HG02943 (cell line): ENCODE measurements at regions not wholly inside any gene's neighbourhood (a gene's known extent, or its start where the extent isn't known, plus 50 kb on each side); places are given as distances from the start of the nearest gene placed in this dataset.
A peak's percentile ranks its signal among the peaks of the same experiment; 100 is the strongest.

Experiments used
- ATAC-seq: cut with Tn5 transposase; IDR thresholded peaks from one replicate; pipeline ENCODE4 v1.9.1; 2021; ENCODE audit warnings: mild to moderate bottlenecking, low read depth, moderate library complexity; ENCODE audit not compliant: unreplicated experiment

- no peak for ATAC-seq
Observed at GRCh38 chr4:122555216-122555615, 65.7 kb downstream of the IL21 start.

DNA sequence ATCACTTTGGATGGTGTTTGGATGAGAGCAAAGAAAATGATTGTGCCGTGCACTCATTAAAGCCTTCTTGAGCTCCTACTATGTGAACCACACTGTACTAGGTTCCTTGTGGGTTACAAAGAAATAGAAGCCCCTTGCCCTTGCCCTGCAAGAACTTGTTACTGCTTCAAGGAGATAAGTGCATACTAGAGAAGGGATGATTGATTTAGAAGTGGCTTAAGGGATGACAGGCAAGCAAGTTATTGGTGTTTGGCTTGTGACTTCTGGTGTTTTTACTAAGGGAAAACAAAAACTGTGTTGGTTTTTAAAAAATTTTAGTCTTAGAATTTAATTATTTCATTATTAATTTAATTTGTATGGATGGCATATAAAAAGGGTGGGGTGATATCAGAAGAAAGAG is 67.4 kb downstream of the IL21 start:
- ATAC-seq: no peak

GRCh38 chr4:122552898-122553297 is 68.0 kb downstream of the IL21 start:
- ATAC-seq: no peak

DNA sequence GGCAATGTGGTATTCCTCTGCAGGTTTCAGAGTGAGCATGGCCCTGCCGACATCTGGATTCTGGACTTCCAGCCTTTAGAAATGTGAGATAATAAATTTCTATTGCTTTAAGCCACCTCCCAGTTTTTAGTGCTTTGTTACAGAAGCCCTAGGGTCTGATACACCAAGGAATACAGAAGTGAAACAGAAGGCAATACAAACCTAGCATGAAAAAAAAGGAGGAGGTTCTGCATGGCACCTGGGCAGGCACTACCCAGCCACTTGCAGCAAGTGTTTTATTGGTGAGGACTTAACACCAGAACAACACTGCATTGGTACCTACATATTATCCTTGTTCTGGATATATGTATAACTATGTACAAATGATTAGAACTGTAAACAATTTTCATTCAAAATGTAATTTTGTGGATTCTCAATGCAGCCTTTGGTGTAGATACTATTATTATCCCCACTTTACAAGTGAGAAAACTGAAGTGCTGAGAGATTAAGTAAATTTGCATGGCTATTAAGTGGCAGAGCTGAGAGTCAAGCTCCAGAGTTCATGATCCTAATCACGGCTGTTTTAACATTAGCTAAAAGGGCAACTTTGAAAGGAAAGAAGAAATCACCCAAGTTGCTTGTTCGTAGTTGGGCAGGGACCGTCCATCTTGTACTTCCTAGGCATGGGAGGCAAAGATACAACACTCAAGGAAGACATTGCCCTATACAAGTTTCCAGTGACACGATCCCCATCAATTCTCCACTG is 71.8 kb downstream of the IL21 start:
- no peak for ATAC-seq

DNA sequence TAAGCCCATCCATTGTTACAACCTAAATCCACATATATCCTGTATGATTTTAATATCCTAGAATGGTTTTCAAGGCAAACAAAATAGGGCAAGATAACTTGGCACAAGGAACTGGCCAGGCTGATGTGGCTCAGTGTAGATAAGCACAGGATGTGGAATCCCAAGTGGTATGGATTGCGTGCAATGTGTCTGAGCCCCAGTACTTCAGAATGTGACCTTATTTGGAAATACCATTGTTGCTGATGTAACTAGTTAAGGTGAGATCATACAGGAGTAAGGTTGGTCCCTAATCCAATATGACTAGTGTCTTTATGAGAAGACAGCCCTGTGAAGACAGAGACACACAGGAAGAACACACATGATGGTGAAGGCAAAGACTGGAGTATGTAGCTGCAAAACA is 72.4 kb downstream of the IL21 start:
- no peak for ATAC-seq

GRCh38 chr4:122542411-122543236 is 78.2 kb downstream of the IL21 start:
- ATAC-seq: peak; percentile 68

DNA sequence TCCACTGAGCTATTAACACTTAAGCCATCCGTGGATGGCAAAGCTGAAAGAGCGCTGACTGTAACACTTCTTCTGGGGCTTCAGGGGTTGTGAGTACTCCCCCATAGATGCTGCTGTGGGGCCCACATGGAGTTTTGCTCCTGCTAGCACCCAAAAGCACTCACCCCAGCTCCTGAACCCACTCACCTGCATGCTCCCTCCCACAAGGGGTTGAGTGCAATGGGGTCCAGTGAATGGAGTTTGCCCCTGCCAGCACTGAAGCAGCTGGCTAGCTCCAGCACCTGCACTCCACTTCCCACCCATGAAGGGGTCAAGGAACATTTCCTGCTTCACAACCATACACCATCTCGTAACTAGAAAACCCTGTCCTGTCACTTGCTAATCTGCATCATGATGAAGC is 78.9 kb downstream of the IL21 start:
- peak; percentile 27 for ATAC-seq

DNA sequence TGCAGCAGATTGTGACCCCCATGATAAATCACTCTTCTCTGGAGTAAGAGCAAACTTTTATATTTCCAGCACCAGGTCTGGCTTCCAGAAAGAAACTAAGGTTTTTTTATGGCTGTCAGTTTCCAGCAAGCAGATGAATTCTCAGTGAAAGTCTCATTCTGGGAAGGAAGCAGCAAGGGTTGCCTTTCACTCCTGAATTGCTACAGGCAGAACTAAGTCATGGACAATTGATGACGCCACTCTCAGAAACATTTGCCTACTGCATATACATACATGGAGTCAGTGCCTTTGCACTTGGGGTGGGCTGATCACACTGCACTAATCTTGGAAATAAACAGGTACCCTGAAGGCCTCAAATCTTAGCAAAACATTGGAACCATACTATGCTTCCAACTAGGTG is 80.0 kb downstream of the IL21 start:
- ATAC-seq: no peak

- no peak for ATAC-seq
Observed at GRCh38 chr4:122539861-122540465, 80.9 kb downstream of the IL21 start.

- ATAC-seq: no peak
Observed at GRCh38 chr4:122537388-122538135, 81.0 kb upstream of the IL2 start.

GRCh38 chr4:122536001-122536400 is 79.5 kb upstream of the IL2 start:
- ATAC-seq: no peak

DNA sequence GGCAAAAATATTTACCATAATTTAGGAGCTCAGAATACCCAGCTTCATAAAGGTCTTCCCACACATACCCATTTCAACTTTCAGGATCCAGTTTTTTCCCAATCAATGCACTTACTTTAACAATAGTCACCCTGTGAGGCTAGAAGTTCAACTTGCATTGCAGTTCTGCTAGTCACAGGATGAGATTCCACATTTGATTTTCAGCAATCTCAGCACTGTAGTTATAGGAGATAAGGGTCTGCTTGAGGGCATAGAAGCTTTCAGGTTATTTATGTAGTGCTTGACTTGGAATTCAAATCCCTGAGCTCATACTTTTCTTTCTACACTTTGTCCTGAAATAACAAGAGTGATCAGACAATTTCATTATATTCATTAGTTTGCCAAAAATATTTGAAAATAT is 78.3 kb upstream of the IL2 start:
- no peak for ATAC-seq

DNA sequence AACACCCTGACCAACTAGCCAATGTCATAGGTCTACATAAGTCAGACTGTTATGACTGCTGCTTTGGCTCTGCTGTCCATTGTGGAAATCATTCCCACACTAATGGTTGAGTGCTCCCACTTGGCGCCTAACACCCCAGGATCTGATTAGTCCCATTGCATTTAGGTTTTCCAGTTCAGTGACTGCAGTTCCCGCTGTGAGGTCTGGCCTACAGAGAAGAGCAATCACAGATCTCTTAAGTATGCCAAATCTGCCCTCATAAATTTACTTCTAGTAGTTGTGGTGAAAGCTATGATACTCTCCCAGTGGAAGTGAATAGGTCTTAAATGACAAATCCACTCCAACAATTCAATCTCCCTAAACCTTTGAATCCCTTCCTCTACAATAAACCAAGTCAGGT is 77.3 kb upstream of the IL2 start:
- ATAC-seq: no peak

DNA sequence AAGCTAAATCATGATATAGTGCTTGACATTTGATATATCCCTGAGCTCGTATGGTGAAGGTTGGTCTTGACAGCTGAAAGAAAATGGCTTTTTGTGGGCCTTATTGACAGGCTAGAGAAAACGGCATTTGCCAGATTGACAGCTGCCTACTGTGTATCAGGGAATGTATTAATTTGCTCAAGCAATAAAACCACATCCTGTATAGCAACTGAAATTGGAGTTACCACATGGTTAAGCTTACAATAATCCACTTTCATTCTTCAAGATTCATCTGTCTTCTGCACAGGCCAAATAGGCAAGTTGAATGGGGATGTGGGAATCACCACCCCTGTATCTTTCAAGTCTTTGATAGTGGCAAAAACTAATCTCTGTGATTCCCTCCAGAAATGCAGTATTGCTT is 76.2 kb upstream of the IL2 start:
- no peak for ATAC-seq

DNA sequence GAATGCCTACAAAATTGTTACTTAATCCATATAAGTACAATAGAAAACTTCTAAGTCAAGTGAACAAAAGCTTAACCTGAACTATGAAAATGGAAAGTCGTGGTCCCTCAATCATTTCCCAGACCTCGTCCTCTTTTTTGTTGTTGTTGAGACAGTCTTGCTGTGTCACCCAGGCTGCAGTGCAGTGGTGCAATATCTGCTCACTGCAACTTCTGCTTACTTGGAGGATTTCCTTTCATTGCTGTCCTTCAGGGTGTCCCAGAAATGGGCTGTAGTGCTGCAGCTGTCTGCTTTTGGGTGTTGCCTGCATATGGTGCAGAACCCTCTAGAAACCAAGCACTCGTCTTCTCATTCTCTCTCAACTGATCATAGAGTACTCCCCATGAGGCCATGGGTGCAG is 75.0 kb upstream of the IL2 start:
- no peak for ATAC-seq

GRCh38 chr4:122531038-122531437 is 74.5 kb upstream of the IL2 start:
- ATAC-seq: no peak

DNA sequence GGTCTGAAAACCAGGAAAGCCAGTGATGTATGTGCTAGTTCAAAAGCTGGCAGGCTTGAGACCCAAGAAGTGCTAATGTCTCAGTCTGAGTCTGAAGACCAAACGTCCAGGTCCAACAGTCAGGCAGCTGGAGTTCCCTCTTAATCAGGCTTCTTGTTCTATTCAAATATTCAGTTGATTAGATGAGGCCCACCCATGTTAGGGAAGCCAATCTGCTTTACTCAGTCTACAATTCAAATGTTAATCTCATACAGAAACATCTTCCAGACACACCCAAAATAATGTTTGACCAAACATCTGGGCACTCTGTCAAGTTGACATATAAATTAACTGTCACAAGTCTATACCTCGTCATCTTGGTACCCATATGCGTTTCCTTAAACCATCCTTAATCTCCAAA is 72.4 kb upstream of the IL2 start:
- no peak for ATAC-seq

- ATAC-seq: no peak
Observed at GRCh38 chr4:122525865-122526264, 69.3 kb upstream of the IL2 start.

DNA sequence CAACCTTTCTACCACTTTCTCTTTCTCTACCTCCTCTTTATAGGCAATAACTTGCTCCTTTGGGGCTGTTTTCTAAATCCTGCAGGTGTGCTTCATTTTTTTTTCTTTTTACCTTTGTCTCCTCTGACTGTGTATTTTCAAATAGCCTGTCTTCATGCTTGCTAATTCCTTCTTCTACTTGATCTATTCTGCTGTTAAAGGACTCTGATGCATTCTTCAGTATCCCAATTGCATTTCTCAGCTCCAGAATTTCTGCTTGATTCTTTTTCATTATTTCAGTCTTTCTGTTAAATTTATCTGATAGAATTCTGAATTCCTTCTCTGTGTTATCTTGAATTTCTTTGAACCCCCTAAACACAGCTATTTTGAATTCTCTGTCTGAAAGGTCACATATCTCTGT is 67.7 kb upstream of the IL2 start:
- ATAC-seq: no peak

GRCh38 chr4:122522944-122523343 is 66.4 kb upstream of the IL2 start:
- no peak for ATAC-seq

DNA sequence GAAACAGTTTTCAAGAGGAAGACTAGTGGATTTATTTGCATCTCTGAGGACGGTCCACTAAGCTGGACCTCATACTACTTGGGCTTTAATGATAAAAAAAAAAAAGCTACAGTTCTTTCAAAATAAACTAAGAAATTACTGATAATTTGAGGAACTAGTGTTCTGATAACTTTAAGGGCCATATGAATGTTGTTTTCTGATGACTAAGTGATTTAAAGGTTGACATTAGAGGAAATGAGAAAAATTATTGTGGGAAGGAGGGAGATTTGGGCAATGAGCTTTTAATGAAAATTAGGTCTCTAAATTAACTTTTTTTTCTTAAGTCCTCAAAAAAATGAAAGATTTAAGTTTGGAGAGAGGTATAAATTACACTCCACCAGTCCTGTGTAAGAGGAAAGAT is 60.8 kb upstream of the IL2 start:
- ATAC-seq: no peak
